ENCODE measurements at regions not wholly inside any gene's neighbourhood (a gene's known extent, or its start where the extent isn't known, plus 50 kb on each side); places are given as distances from the start of the nearest gene placed in this dataset.
"Not testable (repeated sequence)": the region's sequence is repeated elsewhere in the genome, so short reads cannot be mapped to it uniquely, and the experiment has no call there.

- Mint-ChIP-seq H3K4me1 (peaks cover 6 to 7% of the 10 kb centered on the region in 2 donors), H3K27ac (no peak overlapping the region), H3K9me3 (peaks cover 8 to 19% of the 10 kb centered on the region in 2 donors), H3K36me3 (peaks cover 18 to 24% of the 10 kb centered on the region in 2 donors), H3K4me3 (no peak overlapping the region), H3K27me3 (no peaks in the 10 kb centered on the region)
- ATAC-seq (replicated peaks) (no peak), DNase-seq (no peak)
These were observed 73.4 kb upstream of the DDHD1 start for GRCh38 chr14:53226553-53226952.

GRCh38 chr14:53220914-53221313, 67.8 kb upstream of the DDHD1 start:
- ATAC-seq (replicated peaks) (no peak), DNase-seq (no peak)
- Mint-ChIP-seq H3K9me3 (peaks cover 4 to 10% of the 10 kb centered on the region in 2 donors), H3K36me3 (peaks cover 11 to 12% of the 10 kb centered on the region in 2 donors), H3K4me3 (no peak overlapping the region), H3K27ac (no peak overlapping the region), H3K4me1 (peaks cover 6 to 13% of the 10 kb centered on the region in 2 donors), H3K27me3 (no peaks in the 10 kb centered on the region)

GRCh38 chr14:53218161-53218560, 65.0 kb upstream of the DDHD1 start:
- ATAC-seq (replicated peaks) (no peak), DNase-seq (no peak)
- Mint-ChIP-seq H3K27me3 (no peaks in the 10 kb centered on the region), H3K4me1 (peaks cover 6 to 13% of the 10 kb centered on the region in 2 donors), H3K36me3 (peaks cover 0 to under 1% of the 10 kb centered on the region in 2 donors), H3K9me3 (no peaks in the 10 kb centered on the region), H3K4me3 (peak overlapping the region; percentile 88 to 91), H3K27ac (peak overlapping the region; percentile 52)

GRCh38 chr14:53217316-53217994, 64.3 kb upstream of the DDHD1 start:
- peak; percentile 98 for ATAC-seq (replicated peaks)
- no peaks in the 10 kb centered on the region for H3K9me3 Mint-ChIP-seq
- peak overlapping the region; percentile 83 for H3K27ac Mint-ChIP-seq
- peaks cover 6 to 13% of the 10 kb centered on the region in 2 donors for H3K4me1 Mint-ChIP-seq
- DNase-seq = peak; percentile 81
- no peaks in the 10 kb centered on the region for H3K36me3 Mint-ChIP-seq
- peak overlapping the region; percentile 88 to 91 for H3K4me3 Mint-ChIP-seq
- no peaks in the 10 kb centered on the region for H3K27me3 Mint-ChIP-seq

- H3K27me3 Mint-ChIP-seq; H3K36me3 Mint-ChIP-seq; DNase-seq; H3K27ac Mint-ChIP-seq; ATAC-seq (replicated peaks); H3K9me3 Mint-ChIP-seq: not testable (repeated sequence)
- H3K4me1 Mint-ChIP-seq = peaks cover 6 to 13% of the 10 kb centered on the region in 2 donors
- peak overlapping the region; percentile 88 to 91 for H3K4me3 Mint-ChIP-seq
These were observed 63.8 kb upstream of the DDHD1 start for GRCh38 chr14:53216955-53217315.

- not testable (repeated sequence) for ATAC-seq (replicated peaks); H3K27ac Mint-ChIP-seq; H3K4me3 Mint-ChIP-seq; H3K9me3 Mint-ChIP-seq; DNase-seq; H3K27me3 Mint-ChIP-seq; H3K36me3 Mint-ChIP-seq
- H3K4me1 Mint-ChIP-seq = peaks cover 6 to 13% of the 10 kb centered on the region in 2 donors
These were observed 63.4 kb upstream of the DDHD1 start for GRCh38 chr14:53216478-53216877.

GRCh38 chr14:53215101-53215500, 62.0 kb upstream of the DDHD1 start:
- Mint-ChIP-seq H3K27ac (no peak overlapping the region), H3K27me3 (no peaks in the 10 kb centered on the region), H3K9me3 (no peaks in the 10 kb centered on the region), H3K4me3 (no peak overlapping the region), H3K36me3 (no peaks in the 10 kb centered on the region), H3K4me1 (peaks cover 6 to 13% of the 10 kb centered on the region in 2 donors)
- DNase-seq (no peak), ATAC-seq (replicated peaks) (no peak)

GRCh38 chr14:53214384-53214783, 61.3 kb upstream of the DDHD1 start:
- H3K9me3 Mint-ChIP-seq = no peaks in the 10 kb centered on the region
- no peak for ATAC-seq (replicated peaks)
- H3K36me3 Mint-ChIP-seq = no peaks in the 10 kb centered on the region
- peaks cover 6 to 13% of the 10 kb centered on the region in 2 donors for H3K4me1 Mint-ChIP-seq
- H3K4me3 Mint-ChIP-seq = no peak overlapping the region
- H3K27me3 Mint-ChIP-seq = no peaks in the 10 kb centered on the region
- no peak overlapping the region for H3K27ac Mint-ChIP-seq
- no peak for DNase-seq

GRCh38 chr14:53213761-53214160, 60.6 kb upstream of the DDHD1 start:
- ATAC-seq (replicated peaks) (no peak), DNase-seq (no peak)
- no peaks in the 10 kb centered on the region for H3K36me3 Mint-ChIP-seq
- H3K4me3 Mint-ChIP-seq = no peak overlapping the region
- H3K9me3 Mint-ChIP-seq = no peaks in the 10 kb centered on the region
- H3K4me1 Mint-ChIP-seq = peaks cover 6 to 13% of the 10 kb centered on the region in 2 donors
- H3K27me3 Mint-ChIP-seq = no peaks in the 10 kb centered on the region
- H3K27ac Mint-ChIP-seq = no peak overlapping the region

- no peak overlapping the region for H3K27ac Mint-ChIP-seq
- H3K27me3 Mint-ChIP-seq = no peaks in the 10 kb centered on the region
- H3K9me3 Mint-ChIP-seq = peaks cover 8 to 9% of the 10 kb centered on the region in 2 donors
- ATAC-seq (replicated peaks) (no peak), DNase-seq (no peak)
- peaks cover 0 to 3% of the 10 kb centered on the region in 2 donors for H3K36me3 Mint-ChIP-seq
- H3K4me1 Mint-ChIP-seq = no peaks in the 10 kb centered on the region
- no peak overlapping the region for H3K4me3 Mint-ChIP-seq
These were observed 56.2 kb upstream of the DDHD1 start for GRCh38 chr14:53209370-53209769.
